AG09309 (cell line): ENCODE measurements at regions not wholly inside any gene's neighbourhood (a gene's known extent, or its start where the extent isn't known, plus 50 kb on each side); places are given as distances from the start of the nearest gene placed in this dataset.
"Not testable (repeated sequence)": the region's sequence is repeated elsewhere in the genome, so short reads cannot be mapped to it uniquely, and the experiment has no call there.

Experiments
- DNase-seq: peaks from one replicate; pipeline ENCODE4 v3.0.0-alpha.2; 2010; ENCODE audit warnings: low read depth
- H3K4me3 ChIP-seq: 2 replicates; pipeline ENCODE4 v1.5.1; 2011; ENCODE audit warnings: mild to moderate bottlenecking, low read depth, low read length, moderate library complexity; ENCODE audit not compliant: control insufficient read depth
- TF ChIP-seq, protein P1 (sequence below): IDR thresholded peaks from 2 replicates; pipeline ENCODE4 v1.5.1; 2011; ENCODE audit warnings: mild to moderate bottlenecking, low read depth, low read length, inconsistent platforms; ENCODE audit not compliant: insufficient read depth, control insufficient read depth; ENCODE audit errors: missing control alignments

DNA sequence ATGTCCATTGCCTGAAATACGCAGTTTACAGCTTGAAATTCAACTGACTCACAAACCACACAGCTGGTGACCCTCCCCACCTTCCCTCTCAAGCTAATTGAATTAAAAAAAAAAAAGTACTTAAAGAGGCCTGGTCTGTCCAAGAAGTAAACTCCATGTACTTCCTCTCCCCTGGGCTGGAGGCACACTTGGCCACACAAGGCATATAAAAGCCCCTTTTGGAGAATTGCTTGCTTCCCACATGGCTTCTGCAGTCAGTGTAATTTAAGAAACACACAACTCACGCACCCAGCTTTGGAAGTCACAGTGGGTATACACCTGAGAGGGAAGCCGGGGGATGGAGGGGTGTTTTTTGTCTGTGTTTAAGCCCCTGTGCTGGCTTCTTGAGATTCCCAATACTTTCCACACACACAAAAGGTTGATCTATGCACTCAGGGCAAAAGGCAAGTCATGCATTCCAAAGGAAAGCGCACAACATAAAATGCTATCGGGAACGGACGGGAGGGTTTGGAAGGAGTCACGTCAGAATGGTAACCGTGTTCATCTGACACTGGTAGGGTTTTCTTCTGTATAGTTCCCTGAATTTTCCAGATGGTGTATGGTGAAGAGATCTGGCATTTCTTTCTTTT, 106.6 kb upstream of the ALDH1A3 start:
- TF ChIP-seq, protein P1, sequence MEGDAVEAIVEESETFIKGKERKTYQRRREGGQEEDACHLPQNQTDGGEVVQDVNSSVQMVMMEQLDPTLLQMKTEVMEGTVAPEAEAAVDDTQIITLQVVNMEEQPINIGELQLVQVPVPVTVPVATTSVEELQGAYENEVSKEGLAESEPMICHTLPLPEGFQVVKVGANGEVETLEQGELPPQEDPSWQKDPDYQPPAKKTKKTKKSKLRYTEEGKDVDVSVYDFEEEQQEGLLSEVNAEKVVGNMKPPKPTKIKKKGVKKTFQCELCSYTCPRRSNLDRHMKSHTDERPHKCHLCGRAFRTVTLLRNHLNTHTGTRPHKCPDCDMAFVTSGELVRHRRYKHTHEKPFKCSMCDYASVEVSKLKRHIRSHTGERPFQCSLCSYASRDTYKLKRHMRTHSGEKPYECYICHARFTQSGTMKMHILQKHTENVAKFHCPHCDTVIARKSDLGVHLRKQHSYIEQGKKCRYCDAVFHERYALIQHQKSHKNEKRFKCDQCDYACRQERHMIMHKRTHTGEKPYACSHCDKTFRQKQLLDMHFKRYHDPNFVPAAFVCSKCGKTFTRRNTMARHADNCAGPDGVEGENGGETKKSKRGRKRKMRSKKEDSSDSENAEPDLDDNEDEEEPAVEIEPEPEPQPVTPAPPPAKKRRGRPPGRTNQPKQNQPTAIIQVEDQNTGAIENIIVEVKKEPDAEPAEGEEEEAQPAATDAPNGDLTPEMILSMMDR, result no peak
- no peak for DNase-seq
- H3K4me3 ChIP-seq, result no peak overlapping the region

DNA sequence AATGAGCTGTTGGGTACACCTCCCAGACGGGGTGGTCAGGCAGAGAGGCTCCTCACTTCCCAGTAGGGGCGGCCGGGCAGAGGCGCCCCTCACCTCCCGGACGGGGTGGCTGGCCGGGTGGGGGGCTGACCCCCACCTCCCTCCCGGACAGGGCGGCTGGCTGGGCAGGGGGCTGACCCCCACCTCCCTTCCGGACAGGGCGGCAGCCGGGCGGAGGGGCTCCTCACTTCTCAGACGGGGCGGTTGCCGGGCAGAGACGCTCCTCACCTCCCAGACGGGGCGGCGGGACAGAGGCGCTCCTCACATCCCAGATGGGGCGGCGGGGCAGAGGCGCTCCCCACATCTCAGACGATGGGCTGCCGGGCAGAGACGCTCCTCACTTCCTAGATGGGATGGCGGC, 105.6 kb upstream of the ALDH1A3 start:
- not testable (repeated sequence) for H3K4me3 ChIP-seq, DNase-seq

DNA sequence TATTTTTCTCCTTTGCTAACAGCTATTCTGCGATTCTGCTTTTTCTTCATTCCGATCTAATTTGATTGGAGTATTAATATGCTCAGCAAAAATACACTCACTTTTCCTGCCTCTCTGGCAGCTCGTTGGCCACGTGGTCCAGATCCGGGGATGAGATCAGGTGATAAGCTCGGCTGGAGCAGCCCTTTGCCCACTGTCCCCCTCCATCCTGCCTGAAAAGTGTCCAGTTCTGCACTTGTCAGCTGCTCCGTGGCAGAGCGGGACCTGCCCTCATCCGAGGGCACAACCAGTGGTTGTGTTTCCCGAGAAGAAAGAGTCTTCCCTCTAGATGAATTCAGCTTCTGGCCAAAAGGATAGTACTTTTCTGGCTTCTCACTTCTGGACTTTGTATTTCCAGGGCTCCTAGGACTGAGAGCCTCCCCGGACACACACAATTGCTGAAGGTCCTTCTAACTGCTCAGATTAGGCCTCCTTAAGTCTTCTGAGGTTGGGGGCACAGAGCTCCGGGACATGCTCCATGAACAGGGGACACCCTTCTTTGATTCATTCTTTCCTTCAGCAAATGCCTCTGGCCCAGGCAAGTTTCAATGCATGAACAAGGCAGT, 103.9 kb upstream of the ALDH1A3 start:
- TF ChIP-seq, protein P1, result no peak
- DNase-seq, result no peak
- no peak overlapping the region for H3K4me3 ChIP-seq

DNA sequence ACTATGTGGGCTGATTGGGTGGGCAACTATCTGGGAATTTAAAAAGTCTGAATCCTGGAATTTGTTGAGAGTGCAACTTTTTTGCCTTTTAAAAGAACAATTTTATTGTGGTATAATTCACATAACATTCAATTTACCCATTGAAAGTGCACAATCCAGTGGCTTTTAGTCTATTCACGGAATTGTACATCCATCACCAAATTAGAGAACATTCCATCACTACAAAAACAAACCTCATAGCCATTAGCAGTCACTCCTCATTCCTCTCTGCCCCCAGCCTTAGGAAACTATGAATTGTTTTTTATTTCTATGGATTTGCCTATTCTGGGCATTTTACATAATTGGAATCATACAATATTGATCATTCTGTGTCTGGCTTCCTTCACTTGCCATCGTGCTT, 101.8 kb upstream of the ALDH1A3 start:
- TF ChIP-seq, protein P1, result no peak
- DNase-seq, result no peak
- H3K4me3 ChIP-seq, result no peak overlapping the region

DNA sequence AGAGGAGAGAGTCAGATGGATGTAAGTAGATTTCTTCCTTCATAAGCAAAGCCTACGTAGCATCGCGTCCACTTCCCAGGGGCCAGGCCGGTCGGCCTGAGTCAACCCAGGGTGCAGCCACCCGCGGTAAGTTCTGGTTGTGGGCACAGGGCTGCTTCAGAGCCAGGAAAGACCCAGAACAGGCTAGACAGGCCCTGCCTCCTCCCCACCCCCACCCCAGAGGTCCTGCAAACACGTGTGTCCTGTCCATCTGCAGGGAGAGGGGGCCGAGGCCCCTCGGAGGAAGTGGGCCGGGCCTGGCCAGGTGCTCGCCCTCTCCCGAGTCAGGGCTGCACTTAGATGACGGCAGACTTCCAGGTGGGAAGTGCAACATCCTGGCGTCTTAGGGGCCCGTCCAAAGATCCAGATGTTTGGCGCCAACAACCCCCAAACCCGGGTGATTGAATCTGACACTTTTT, 100.8 kb upstream of the ALDH1A3 start:
- TF ChIP-seq, protein P1, result no peak
- H3K4me3 ChIP-seq, result no peak overlapping the region
- DNase-seq, result no peak

DNA sequence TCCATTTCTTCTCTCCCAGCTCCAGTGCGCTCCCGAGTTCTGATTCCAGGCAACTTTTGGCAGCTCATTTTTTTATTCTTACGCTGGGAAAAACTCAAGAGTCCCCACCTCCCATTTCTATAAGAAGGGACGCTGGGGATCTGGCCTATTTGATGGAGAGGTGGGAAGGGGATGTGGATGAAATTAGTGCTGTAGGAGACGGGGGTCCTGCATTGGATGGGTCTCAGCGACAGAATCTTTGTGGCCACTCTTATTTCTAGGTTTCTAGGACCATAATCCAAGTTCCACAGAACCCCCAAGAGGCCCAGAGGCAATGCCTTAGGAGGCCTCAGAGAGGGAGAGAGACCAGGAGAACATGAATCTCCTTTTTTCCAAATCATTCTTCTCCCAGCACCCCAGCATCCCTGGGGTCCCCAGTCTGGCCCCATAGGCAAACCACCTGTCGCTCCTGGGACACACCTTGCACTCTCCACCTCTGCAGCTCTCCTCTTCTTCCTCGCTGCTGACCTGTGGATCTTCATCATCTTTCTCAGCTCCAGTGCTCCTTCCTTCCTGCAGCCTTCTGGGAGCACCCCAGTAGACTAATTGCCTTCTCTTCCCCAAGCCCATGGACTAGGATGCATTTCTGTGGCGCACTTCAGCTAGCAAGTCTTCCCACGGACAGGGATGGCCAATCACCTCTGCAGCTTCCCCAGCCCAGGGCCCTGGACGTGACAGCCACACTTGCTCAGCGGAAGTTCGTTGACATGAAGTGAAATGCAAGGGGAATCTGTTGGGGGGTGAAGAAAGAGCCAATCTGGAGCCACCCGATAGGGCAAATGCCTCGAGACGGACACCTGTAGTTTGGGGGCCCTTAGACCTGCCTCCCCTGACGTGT, 100.1 kb upstream of the ALDH1A3 start:
- no peak for DNase-seq
- TF ChIP-seq, protein P1, result no peak
- no peak overlapping the region for H3K4me3 ChIP-seq
